HFF-Myc (cell line): ENCODE measurements at regions not wholly inside any gene's neighbourhood (a gene's known extent, or its start where the extent isn't known, plus 50 kb on each side); places are given as distances from the start of the nearest gene placed in this dataset.

Experiments used
- DNase-seq: peaks from one replicate; pipeline ENCODE4 v3.0.0-alpha.2; 2011; ENCODE audit warnings: low read depth; ENCODE audit errors: extremely low read depth
- H3K4me3 ChIP-seq: replicated peaks from 2 replicates; pipeline ENCODE4 v1.5.1; 2011; ENCODE audit warnings: low read depth, mild to moderate bottlenecking, control low read depth, low read length
- CTCF ChIP-seq: IDR thresholded peaks from 2 replicates; pipeline ENCODE4 v1.5.1; 2012; ENCODE audit warnings: mild to moderate bottlenecking, low read depth, low read length, control low read depth; ENCODE audit errors: missing control alignments

GRCh38 chr5:27571681-27572080, 533.3 kb upstream of the CDH9 start:
- no peak overlapping the region for H3K4me3 ChIP-seq
- no peak for DNase-seq
- TF ChIP-seq CTCF, result no peak

- no peak for TF ChIP-seq CTCF
- DNase-seq, result no peak
Observed at GRCh38 chr5:27568811-27569210, 530.4 kb upstream of the CDH9 start.

GRCh38 chr5:27561408-27561807, 523.0 kb upstream of the CDH9 start:
- TF ChIP-seq CTCF, result no peak
- DNase-seq, result no peak
- no peak overlapping the region for H3K4me3 ChIP-seq

More at GRCh38 chr5:27568811-27569210, 530.4 kb upstream of the CDH9 start:
- no peak overlapping the region for H3K4me3 ChIP-seq

GRCh38 chr5:27548484-27548883, 510.1 kb upstream of the CDH9 start:
- no peak overlapping the region for H3K4me3 ChIP-seq
- no peak for TF ChIP-seq CTCF
- no peak for DNase-seq

GRCh38 chr5:27535031-27535557, 496.7 kb upstream of the CDH9 start:
- H3K4me3 ChIP-seq, result no peak overlapping the region
- TF ChIP-seq CTCF, result no peak
- no peak for DNase-seq

- no peak overlapping the region for H3K4me3 ChIP-seq
- no peak for DNase-seq
- TF ChIP-seq CTCF, result no peak
Observed at GRCh38 chr5:27532305-27532704, 493.9 kb upstream of the CDH9 start.

GRCh38 chr5:27524515-27524914, 486.1 kb upstream of the CDH9 start:
- no peak overlapping the region for H3K4me3 ChIP-seq
- TF ChIP-seq CTCF, result no peak
- DNase-seq, result no peak
